WTC11 (cell line): ENCODE measurements at regions not wholly inside any gene's neighbourhood (a gene's known extent, or its start where the extent isn't known, plus 50 kb on each side); places are given as distances from the start of the nearest gene placed in this dataset.

Source experiments
- ATAC-seq: fragments of 200-7000 bp; cut with Tn5 transposase; 2 replicates; pipeline ENCODE4 v1.10.0; 2021; ENCODE audit warnings: mild to moderate bottlenecking, moderate library complexity
- CTCF ChIA-PET: fragments of 300-600 bp; sonication (Branson Sonifier 250); formaldehyde crosslinking; loops from one replicate; lab custom pipeline; 2021; ENCODE audit warnings: antibody characterized with exemption; lab: Charles Lee
- POLR2A ChIA-PET: fragments of 350-600 bp; sonication (Branson Sonifier 250); formaldehyde crosslinking; loops from one replicate; lab custom pipeline; 2021; ENCODE audit warnings: antibody characterized with exemption; lab: Charles Lee
- DNase-seq: peaks from one replicate; pipeline ENCODE4 v3.0.0; 2021; ENCODE audit warnings: low spot score
- H3K27ac Mint-ChIP-seq: 2 replicates; pipeline ENCODE4 v1.8.0; 2021; ENCODE audit warnings: mixed read lengths
- H3K27me3 Mint-ChIP-seq: 2 replicates; pipeline ENCODE4 v1.8.0; 2021; ENCODE audit warnings: low read depth, mild to moderate bottlenecking, moderate library complexity, mixed read lengths
- H3K36me3 Mint-ChIP-seq: 2 replicates; pipeline ENCODE4 v1.8.0; 2021; ENCODE audit warnings: mixed read lengths
- H3K4me1 Mint-ChIP-seq: 2 replicates; pipeline ENCODE4 v1.8.0; 2022; ENCODE audit warnings: mixed read lengths
- H3K4me3 Mint-ChIP-seq: 2 replicates; pipeline ENCODE4 v1.8.0; 2021; ENCODE audit warnings: mild to moderate bottlenecking, moderate library complexity, mixed read lengths
- H3K9me3 Mint-ChIP-seq: 2 replicates; pipeline ENCODE4 v1.8.0; 2021; ENCODE audit warnings: mixed read lengths
- ATF1 ChIP-seq: sonication (generic); formaldehyde crosslinking; IDR thresholded peaks from 2 replicates; pipeline ENCODE4 v1.8.1; 2023; ENCODE audit warnings: mild to moderate bottlenecking, moderate library complexity, missing genetic modification reagents
- CREB1 ChIP-seq: sonication (generic); formaldehyde crosslinking; IDR thresholded peaks from 2 replicates; pipeline ENCODE4 v1.8.0; 2023; ENCODE audit warnings: mild to moderate bottlenecking, missing genetic modification reagents
- ELF4 ChIP-seq: sonication (generic); formaldehyde crosslinking; IDR thresholded peaks from 2 replicates; pipeline ENCODE4 v1.8.1; 2022; ENCODE audit warnings: low read depth, mild to moderate bottlenecking, moderate library complexity, missing genetic modification reagents
- EMX1 ChIP-seq: fragments of 250-450 bp; sonication (Bioruptor Pico); IDR thresholded peaks from 2 replicates; pipeline ENCODE4 v1.8.0; 2021; ENCODE audit warnings: mild to moderate bottlenecking
- FOXJ3 ChIP-seq: sonication (generic); formaldehyde crosslinking; IDR thresholded peaks from 2 replicates; pipeline ENCODE4 v1.9.0; 2021; ENCODE audit warnings: missing genetic modification reagents, mild to moderate bottlenecking, borderline replicate concordance
- GRHL2 ChIP-seq: fragments of 250-450 bp; sonication (Bioruptor Pico); IDR thresholded peaks from 2 replicates; pipeline ENCODE4 v1.8.0; 2022; ENCODE audit warnings: mild to moderate bottlenecking, moderate library complexity; ENCODE audit not compliant: insufficient replicate concordance, severe bottlenecking
- GTF2I ChIP-seq: fragments of 250-450 bp; sonication (Bioruptor Pico); conservative IDR thresholded peaks from 2 replicates; pipeline ENCODE4 v1.4.0; 2021; ENCODE audit warnings: mild to moderate bottlenecking
- MYBL2 ChIP-seq: sonication (generic); formaldehyde crosslinking; IDR thresholded peaks from 2 replicates; pipeline ENCODE4 v1.8.1; 2023; ENCODE audit warnings: mild to moderate bottlenecking, moderate library complexity, missing genetic modification reagents
- NFATC4 ChIP-seq: fragments of 250-450 bp; sonication (Bioruptor Pico); IDR thresholded peaks from 2 replicates; pipeline ENCODE4 v1.9.0; 2021; ENCODE audit warnings: mild to moderate bottlenecking
- NFYB ChIP-seq: sonication (generic); formaldehyde crosslinking; conservative IDR thresholded peaks from 2 replicates; pipeline ENCODE4 v1.8.0; 2022; ENCODE audit warnings: low read depth, missing genetic modification reagents
- SP1 ChIP-seq: sonication (generic); formaldehyde crosslinking; conservative IDR thresholded peaks from 2 replicates; pipeline ENCODE4 v1.8.1; 2022; ENCODE audit warnings: missing genetic modification reagents
- TCF7 ChIP-seq: sonication (generic); formaldehyde crosslinking; IDR thresholded peaks from 2 replicates; pipeline ENCODE4 v1.8.0; 2022; ENCODE audit warnings: mild to moderate bottlenecking, low read depth, missing genetic modification reagents, moderate library complexity
- TF ChIP-seq, protein P1 (sequence below): sonication (generic); formaldehyde crosslinking; conservative IDR thresholded peaks from 2 replicates; pipeline ENCODE4 v1.8.1; 2023; ENCODE audit warnings: mild to moderate bottlenecking, low read depth, missing genetic modification reagents, moderate library complexity
- TF ChIP-seq, protein P2 (sequence below): sonication (generic); formaldehyde crosslinking; IDR thresholded peaks from 2 replicates; pipeline ENCODE4 v1.8.1; 2022; ENCODE audit warnings: mild to moderate bottlenecking, missing genetic modification reagents, moderate library complexity, borderline replicate concordance
- TF ChIP-seq, protein P3 (sequence below): fragments of 250-450 bp; sonication (Bioruptor Pico); IDR thresholded peaks from 2 replicates; pipeline ENCODE4 v1.8.0; 2021; ENCODE audit warnings: mild to moderate bottlenecking
- TF ChIP-seq, protein P4 (sequence below): sonication (generic); formaldehyde crosslinking; IDR thresholded peaks from 2 replicates; pipeline ENCODE4 v1.8.0; 2023; ENCODE audit warnings: missing genetic modification reagents
- TF ChIP-seq, protein P5 (sequence below): fragments of 250-450 bp; sonication (Bioruptor Pico); IDR thresholded peaks from 2 replicates; pipeline ENCODE4 v1.9.0; 2021; ENCODE audit warnings: mild to moderate bottlenecking
- TF ChIP-seq, protein P6 (sequence below): sonication (generic); formaldehyde crosslinking; IDR thresholded peaks from 2 replicates; pipeline ENCODE4 v1.8.0; 2023; ENCODE audit warnings: mild to moderate bottlenecking, missing genetic modification reagents
- TF ChIP-seq, protein P7 (sequence below): fragments of 250-450 bp; sonication (Bioruptor Pico); IDR thresholded peaks from 2 replicates; pipeline ENCODE4 v2.1.2; 2022; ENCODE audit warnings: mild to moderate bottlenecking, moderate library complexity

DNA sequence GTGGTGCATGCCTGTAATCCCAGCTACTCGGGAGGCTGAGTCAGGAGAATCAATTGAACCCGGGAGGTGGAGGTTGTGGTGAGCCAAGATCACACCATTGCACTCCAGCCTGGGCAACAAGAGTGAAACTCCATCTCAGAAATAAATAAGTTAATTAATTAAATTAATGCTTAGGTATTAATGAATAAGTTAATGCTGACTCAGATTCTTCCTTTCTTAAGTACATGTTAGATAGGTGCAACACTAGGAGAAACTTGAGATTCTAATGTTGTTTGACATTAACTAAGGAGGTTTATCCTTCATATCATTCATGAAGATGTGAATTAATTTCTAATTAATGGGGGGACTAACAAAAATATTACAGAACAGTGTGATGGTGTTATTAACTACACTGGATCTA lies 812.6 kb upstream of the SPRY2 start (continued):
- no peak for TF ChIP-seq CREB1 (CRISPR knock-in tag)
- TF ChIP-seq ATF1 (CRISPR knock-in tag) = no peak
- TF ChIP-seq GRHL2 (CRISPR knock-in tag) = no peak
- TF ChIP-seq EMX1 (CRISPR knock-in tag) = no peak
- TF ChIP-seq GTF2I (CRISPR knock-in tag) = no peak
- TF ChIP-seq, protein P1, sequence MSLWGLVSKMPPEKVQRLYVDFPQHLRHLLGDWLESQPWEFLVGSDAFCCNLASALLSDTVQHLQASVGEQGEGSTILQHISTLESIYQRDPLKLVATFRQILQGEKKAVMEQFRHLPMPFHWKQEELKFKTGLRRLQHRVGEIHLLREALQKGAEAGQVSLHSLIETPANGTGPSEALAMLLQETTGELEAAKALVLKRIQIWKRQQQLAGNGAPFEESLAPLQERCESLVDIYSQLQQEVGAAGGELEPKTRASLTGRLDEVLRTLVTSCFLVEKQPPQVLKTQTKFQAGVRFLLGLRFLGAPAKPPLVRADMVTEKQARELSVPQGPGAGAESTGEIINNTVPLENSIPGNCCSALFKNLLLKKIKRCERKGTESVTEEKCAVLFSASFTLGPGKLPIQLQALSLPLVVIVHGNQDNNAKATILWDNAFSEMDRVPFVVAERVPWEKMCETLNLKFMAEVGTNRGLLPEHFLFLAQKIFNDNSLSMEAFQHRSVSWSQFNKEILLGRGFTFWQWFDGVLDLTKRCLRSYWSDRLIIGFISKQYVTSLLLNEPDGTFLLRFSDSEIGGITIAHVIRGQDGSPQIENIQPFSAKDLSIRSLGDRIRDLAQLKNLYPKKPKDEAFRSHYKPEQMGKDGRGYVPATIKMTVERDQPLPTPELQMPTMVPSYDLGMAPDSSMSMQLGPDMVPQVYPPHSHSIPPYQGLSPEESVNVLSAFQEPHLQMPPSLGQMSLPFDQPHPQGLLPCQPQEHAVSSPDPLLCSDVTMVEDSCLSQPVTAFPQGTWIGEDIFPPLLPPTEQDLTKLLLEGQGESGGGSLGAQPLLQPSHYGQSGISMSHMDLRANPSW (CRISPR knock-in tag) = no peak
- no peak for TF ChIP-seq SP1 (CRISPR knock-in tag)

DNA sequence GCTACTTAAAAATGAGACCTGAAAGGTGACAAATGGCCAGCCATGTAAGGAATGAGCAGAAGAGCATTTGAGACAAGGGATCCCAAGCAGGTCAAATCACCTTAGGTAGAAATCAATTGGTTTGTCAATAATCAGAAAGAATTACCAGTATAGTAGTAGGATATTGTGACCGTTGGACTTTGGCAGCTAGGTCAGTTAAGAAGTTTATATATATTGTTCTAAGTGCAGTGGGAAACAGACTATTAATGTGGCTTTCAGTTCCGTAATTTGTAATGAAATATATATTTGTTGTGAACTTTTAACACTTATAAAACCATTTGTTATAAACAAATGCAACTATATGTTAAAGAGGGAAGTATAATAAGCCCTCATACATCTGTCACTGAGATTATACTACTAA lies 807.9 kb upstream of the SPRY2 start:
- Mint-ChIP-seq H3K27ac (no peak overlapping the region), H3K4me1 (peaks cover 3% of the 10 kb centered on the region), H3K36me3 (peaks cover 14% of the 10 kb centered on the region), H3K4me3 (no peak overlapping the region), H3K9me3 (peaks cover 17% of the 10 kb centered on the region), H3K27me3 (no peaks in the 10 kb centered on the region)
- DNase-seq (no peak), ATAC-seq (no peak)
- ChIA-PET POLR2A (no interaction called here), CTCF (no interaction called here)
- TF ChIP-seq, protein P2, sequence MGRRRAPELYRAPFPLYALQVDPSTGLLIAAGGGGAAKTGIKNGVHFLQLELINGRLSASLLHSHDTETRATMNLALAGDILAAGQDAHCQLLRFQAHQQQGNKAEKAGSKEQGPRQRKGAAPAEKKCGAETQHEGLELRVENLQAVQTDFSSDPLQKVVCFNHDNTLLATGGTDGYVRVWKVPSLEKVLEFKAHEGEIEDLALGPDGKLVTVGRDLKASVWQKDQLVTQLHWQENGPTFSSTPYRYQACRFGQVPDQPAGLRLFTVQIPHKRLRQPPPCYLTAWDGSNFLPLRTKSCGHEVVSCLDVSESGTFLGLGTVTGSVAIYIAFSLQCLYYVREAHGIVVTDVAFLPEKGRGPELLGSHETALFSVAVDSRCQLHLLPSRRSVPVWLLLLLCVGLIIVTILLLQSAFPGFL = no peak
- TF ChIP-seq, protein P3, sequence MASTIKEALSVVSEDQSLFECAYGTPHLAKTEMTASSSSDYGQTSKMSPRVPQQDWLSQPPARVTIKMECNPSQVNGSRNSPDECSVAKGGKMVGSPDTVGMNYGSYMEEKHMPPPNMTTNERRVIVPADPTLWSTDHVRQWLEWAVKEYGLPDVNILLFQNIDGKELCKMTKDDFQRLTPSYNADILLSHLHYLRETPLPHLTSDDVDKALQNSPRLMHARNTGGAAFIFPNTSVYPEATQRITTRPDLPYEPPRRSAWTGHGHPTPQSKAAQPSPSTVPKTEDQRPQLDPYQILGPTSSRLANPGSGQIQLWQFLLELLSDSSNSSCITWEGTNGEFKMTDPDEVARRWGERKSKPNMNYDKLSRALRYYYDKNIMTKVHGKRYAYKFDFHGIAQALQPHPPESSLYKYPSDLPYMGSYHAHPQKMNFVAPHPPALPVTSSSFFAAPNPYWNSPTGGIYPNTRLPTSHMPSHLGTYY (CRISPR knock-in tag) = no peak
- TF ChIP-seq, protein P1 (CRISPR knock-in tag) = no peak
- TF ChIP-seq, protein P4, sequence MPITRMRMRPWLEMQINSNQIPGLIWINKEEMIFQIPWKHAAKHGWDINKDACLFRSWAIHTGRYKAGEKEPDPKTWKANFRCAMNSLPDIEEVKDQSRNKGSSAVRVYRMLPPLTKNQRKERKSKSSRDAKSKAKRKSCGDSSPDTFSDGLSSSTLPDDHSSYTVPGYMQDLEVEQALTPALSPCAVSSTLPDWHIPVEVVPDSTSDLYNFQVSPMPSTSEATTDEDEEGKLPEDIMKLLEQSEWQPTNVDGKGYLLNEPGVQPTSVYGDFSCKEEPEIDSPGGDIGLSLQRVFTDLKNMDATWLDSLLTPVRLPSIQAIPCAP (CRISPR knock-in tag) = no peak
- TF ChIP-seq, protein P5, sequence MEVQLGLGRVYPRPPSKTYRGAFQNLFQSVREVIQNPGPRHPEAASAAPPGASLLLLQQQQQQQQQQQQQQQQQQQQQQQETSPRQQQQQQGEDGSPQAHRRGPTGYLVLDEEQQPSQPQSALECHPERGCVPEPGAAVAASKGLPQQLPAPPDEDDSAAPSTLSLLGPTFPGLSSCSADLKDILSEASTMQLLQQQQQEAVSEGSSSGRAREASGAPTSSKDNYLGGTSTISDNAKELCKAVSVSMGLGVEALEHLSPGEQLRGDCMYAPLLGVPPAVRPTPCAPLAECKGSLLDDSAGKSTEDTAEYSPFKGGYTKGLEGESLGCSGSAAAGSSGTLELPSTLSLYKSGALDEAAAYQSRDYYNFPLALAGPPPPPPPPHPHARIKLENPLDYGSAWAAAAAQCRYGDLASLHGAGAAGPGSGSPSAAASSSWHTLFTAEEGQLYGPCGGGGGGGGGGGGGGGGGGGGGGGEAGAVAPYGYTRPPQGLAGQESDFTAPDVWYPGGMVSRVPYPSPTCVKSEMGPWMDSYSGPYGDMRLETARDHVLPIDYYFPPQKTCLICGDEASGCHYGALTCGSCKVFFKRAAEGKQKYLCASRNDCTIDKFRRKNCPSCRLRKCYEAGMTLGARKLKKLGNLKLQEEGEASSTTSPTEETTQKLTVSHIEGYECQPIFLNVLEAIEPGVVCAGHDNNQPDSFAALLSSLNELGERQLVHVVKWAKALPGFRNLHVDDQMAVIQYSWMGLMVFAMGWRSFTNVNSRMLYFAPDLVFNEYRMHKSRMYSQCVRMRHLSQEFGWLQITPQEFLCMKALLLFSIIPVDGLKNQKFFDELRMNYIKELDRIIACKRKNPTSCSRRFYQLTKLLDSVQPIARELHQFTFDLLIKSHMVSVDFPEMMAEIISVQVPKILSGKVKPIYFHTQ (CRISPR knock-in tag) = no peak
- TF ChIP-seq TCF7 (CRISPR knock-in tag) (no peak), NFYB (CRISPR knock-in tag) (no peak), FOXJ3 (CRISPR knock-in tag) (no peak), ELF4 (CRISPR knock-in tag) (no peak), MYBL2 (no peak), NFATC4 (CRISPR knock-in tag) (no peak)
- TF ChIP-seq, protein P6, sequence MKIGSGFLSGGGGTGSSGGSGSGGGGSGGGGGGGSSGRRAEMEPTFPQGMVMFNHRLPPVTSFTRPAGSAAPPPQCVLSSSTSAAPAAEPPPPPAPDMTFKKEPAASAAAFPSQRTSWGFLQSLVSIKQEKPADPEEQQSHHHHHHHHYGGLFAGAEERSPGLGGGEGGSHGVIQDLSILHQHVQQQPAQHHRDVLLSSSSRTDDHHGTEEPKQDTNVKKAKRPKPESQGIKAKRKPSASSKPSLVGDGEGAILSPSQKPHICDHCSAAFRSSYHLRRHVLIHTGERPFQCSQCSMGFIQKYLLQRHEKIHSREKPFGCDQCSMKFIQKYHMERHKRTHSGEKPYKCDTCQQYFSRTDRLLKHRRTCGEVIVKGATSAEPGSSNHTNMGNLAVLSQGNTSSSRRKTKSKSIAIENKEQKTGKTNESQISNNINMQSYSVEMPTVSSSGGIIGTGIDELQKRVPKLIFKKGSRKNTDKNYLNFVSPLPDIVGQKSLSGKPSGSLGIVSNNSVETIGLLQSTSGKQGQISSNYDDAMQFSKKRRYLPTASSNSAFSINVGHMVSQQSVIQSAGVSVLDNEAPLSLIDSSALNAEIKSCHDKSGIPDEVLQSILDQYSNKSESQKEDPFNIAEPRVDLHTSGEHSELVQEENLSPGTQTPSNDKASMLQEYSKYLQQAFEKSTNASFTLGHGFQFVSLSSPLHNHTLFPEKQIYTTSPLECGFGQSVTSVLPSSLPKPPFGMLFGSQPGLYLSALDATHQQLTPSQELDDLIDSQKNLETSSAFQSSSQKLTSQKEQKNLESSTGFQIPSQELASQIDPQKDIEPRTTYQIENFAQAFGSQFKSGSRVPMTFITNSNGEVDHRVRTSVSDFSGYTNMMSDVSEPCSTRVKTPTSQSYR (CRISPR knock-in tag) = no peak
- TF ChIP-seq, protein P7, sequence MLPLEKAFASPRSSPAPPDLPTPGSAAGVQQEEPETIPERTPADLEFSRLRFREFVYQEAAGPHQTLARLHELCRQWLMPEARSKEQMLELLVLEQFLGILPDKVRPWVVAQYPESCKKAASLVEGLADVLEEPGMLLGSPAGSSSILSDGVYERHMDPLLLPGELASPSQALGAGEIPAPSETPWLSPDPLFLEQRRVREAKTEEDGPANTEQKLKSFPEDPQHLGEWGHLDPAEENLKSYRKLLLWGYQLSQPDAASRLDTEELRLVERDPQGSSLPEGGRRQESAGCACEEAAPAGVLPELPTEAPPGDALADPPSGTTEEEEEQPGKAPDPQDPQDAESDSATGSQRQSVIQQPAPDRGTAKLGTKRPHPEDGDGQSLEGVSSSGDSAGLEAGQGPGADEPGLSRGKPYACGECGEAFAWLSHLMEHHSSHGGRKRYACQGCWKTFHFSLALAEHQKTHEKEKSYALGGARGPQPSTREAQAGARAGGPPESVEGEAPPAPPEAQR (CRISPR knock-in tag) = no peak
